GM19397 (cell line): ENCODE measurements at regions not wholly inside any gene's neighbourhood (a gene's known extent, or its start where the extent isn't known, plus 50 kb on each side); places are given as distances from the start of the nearest gene placed in this dataset.

Experiments
- ATAC-seq: cut with Tn5 transposase; IDR thresholded peaks from one replicate; pipeline ENCODE4 v1.9.1; 2021; ENCODE audit warnings: mild to moderate bottlenecking, moderate library complexity; ENCODE audit not compliant: unreplicated experiment

GRCh38 chr2:176388861-176389260, 119.6 kb downstream of the MTX2 start:
- no peak for ATAC-seq

DNA sequence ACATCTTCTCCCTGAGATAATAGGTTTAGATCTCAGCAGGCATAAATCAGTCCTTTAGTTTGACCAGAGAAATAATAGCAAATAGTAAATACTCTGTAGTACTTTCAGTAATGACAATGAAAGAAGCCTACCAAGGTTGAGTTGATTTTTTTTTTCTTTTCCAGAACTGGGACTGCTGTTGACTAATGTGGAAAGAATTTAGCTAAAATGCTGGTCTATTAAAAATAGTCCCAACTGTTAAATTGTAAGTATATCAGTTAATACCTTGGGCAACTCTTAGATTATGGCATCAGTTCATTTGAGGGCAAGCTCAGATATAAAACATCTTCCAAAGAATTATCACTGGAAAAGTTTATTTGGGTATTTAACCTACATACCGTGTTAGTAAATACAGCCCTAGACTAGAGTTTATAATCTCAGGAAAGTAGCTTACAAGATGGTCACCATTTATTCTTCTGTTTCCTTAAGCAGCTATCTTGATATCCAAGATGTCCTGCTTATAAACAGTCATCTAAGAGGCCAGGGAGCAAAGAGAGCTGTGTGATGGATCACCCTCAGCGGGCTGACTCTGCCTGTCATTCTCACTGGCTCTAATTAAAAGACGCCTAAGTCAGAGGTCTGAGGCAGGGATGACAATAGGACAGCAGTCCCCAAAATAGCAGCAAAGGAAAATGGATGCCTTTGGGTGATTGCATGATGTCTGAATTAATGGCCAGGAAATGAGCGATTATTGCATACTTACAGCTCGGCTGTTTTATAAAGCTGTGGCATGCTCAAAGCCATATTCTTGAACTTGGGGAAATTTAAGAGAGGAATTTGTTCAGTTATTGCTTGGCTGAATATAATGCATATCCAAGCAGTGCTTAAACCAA, 121.3 kb downstream of the MTX2 start:
- no peak for ATAC-seq

- ATAC-seq: no peak
Measured at GRCh38 chr2:176391148-176391419, 121.8 kb downstream of the MTX2 start.

DNA sequence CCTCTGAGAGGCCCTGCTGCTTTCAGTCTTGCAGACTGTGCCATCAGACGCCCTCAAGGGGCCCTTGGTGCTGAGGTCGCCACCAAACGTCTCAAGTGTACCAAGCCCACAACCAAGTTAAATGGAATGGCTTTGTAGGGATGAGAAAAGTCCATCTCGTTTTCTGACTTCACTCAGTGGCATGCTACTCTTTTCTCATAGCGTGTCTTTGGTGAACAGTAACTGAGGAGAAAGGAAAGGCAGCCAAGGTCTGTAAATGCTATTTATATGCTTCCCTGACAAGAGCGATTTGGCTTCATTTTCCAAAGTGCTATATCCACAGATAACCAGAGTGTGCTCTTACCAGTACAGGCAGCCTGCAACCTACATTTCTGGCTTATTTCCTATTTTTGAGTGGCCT, 123.0 kb downstream of the MTX2 start:
- ATAC-seq: no peak

- ATAC-seq: no peak
Measured at GRCh38 chr2:176392744-176393414, 123.6 kb downstream of the MTX2 start.

DNA sequence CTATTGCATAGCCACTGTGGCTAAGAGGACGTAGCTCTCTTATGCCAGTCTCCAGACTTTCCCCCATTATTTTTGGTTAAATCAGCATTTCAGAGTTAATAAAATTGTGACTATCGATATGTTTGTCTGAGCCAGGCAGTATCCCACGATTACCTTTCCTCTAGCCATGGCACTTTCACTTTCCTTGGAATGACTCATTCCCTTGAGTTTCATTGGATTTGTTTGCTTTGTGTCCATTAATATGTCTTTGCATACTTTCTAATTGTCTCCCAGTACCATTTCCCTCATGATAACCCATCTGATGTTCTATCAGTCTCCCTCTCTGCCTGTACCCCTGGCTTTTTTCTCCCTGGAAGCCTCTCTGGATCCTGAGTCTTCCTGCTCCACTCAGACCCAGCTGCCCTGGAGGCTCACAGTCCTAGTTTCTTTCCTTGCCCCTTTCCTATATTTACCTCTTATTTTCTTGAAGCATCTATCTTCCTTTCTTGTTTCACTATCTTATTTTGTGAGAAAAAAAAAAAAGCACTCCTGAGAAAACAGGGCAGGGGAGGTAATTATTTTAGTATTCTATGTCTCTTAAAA, 126.1 kb downstream of the MTX2 start:
- ATAC-seq: no peak

DNA sequence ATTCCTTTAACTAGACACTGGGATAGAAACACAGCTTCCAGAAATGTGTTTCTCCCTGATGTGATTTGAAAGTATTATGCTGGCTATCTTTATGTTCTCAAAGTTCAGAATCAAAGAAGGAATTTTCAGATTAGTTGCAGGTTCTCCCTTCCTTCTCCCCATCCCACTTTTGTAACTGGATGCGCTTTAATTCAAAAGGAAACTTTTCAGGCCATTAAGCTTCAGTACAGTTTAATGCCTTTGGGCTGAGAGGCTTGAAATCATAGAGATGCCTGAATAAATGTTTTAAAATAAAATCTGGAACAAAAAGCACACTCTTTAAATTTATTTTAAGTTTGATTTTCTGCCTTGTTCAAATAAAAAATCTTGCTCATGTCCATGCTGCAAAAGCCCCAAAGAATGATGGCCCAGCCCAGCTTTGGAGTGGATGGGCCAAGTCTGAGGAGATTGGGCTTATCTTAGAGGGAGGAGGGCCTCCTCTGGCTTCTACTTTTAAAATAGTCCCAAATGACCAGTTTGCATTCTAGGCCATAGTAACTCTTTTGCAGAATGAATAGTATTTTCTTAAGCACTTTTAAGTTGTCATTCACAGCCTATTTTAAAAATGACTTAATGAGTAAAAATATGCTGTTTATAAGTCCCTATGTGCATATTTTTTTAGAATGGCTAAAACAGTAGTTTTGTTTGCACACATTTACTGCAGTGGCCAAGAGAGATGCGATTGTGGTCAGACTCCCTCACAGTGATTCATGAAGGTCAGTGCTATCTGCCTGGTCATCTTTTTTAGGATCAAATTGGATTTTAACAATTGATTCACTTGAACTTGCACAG, 129.2 kb downstream of the MTX2 start:
- ATAC-seq: no peak

GRCh38 chr2:176399074-176399598, 129.9 kb downstream of the MTX2 start:
- ATAC-seq: no peak

DNA sequence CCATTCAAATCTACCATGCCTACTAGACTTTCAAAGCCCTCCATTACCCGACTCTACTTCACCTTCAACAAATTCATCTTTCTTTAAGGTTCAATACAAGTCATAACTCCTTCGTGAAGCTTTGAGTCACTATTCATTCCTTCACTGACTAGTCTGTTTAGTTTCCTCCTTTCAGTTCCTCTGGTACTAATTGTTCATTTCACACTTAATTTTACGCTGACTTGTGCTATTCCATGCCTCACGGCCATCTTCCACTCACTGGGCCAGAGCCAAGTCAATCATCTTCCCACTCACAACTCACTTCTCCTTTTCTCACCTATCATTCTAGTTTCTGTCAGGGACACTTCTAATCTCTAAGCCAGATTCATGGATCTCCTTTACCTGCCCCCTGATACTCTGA, 136.2 kb downstream of the MTX2 start:
- ATAC-seq: no peak

- no peak for ATAC-seq
Measured at GRCh38 chr2:176407706-176408105, 138.5 kb downstream of the MTX2 start.

DNA sequence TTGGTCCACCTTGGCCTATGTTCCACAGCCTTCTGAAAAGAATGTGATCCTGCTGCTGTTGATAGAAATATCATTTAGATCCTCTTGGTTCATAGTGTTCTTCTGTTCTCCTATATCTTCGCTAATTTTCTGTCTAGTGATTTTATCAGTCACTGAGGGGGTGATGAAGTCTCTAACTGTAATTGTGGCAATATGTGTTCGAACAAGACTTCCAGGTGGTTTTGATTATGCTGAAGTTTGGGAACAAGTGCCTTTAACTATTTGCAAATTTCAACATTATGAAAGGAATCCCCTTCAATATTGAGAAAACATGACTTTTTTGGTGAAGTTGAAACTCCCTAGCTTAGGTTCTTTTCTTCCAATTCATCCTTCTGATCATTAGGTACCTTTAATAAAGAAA, 140.4 kb downstream of the MTX2 start:
- no peak for ATAC-seq

DNA sequence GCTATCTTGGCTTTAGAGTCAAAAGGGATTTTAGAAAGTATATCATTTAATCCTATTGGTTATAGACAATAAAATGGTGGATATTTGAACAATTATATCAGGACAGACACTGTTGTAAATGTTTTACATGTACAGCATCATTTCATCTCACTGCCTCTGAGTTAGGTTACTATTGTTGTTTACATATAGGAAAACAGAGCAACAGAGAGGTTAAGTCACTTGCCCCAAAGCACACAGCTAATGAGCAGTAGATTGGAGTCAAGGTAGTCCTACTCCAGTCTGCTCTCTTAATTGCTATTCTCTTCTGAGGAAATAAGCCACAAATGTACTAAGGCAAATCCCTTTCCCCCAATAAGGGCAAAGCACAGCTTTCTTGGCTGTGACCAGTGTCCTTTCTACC, 142.9 kb downstream of the MTX2 start:
- ATAC-seq: no peak

- no peak for ATAC-seq
Measured at GRCh38 chr2:176413786-176414185, 144.5 kb downstream of the MTX2 start.

DNA sequence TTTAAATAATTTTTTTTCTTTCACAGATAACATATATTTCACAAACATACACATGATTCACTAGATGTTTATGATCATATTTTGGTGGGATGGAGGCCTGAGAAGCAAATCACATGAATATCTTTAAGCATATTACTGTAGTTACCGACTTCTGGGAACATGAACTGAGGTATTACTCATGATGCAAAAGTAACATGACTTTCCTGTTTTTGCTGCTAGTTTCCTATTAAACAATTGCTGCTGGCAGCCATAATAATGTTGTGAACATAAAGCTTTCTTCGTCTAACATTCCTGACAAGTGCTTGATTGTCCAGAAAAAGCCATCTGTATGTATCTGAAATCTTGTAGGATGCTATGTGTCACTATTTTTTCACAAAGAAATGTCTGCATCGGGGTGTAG, 145.4 kb downstream of the MTX2 start:
- ATAC-seq: no peak

- no peak for ATAC-seq
Measured at GRCh38 chr2:176415174-176415895, 146.1 kb downstream of the MTX2 start.

DNA sequence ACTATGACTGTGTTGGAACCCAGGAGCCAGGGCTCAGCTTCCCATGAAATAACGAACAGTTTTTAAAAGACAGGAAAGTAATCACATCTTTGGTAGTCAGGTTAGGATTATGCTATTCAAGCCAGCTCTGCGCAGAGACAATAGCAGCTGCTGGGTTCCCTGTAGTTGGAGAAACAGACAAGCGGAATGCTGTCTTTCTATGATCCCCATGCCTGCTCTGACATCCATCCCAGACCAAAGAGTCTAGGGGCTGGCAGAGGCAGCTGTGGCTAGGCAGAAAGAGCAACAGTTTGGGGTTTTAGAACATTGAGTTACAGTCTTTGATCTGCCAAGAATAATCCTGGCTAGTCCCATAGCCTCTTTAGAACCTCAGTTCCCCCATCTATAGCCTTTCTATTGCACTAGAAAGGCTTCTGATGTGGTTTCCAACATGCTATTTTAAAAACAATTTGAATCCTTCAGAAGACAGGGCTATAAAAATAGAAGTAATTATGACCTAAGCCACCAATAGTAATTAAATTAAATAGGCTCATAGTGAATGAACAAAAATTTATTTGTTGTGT, 146.8 kb downstream of the MTX2 start:
- ATAC-seq: no peak

GRCh38 chr2:176418768-176419167, 149.5 kb downstream of the MTX2 start:
- no peak for ATAC-seq

DNA sequence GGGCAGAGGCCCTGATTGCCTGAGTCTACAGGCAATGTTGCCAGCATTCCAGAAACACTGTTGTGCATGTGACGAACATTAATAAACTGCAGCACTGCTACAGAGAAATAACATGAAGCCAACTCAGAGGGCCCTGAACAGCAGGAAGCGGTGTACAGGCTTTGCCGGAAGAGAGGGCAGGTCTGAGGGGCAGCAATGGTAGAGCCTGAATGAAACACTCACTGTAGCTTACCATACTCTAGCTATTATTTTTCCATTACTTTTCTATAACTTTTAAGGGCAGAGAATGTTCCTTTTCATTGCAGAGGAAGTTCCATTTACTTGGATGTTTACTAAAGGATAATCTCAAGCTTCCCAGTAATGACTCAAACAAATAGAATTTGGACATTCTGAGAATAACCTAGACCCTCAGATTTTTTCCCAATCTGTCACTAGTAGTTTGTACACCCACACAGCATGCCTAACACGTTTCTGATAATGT, 150.4 kb downstream of the MTX2 start:
- ATAC-seq: no peak

DNA sequence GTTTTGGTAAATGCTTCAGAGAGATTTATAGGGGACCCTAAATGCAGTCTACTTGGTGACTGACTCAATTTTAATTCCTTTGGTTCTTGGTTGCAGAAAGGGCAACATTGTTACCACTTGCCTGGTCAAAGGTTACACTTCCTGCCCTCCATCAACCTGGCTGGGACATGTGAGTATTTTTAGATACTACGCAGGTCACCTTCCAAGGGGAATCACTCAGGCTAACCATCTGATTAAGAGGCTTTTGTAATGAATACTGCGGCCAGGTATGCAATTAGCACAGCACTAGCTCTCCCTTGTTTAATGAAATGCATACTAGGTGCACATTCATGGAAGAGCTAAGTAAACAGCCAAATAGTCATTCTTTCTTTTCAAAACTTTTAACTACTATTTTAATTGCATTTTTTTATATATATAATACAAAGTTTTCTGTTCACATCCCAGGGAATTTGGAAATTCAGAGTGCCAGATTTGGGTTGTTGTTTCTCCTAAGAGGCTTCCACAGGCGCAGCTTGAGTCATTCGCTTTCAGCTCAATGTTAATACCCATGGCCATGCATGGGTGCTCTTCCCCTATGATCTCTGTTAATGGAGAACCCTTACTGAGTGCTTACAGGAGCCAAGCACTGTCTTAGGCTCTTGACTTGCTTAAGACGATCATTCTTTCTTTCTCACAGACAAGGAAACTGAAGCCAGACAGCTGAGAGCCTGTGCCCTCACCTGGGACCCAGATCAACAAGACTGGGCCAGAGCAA, 152.2 kb downstream of the MTX2 start:
- ATAC-seq: no peak
